HG03159 (cell line): ENCODE measurements at regions not wholly inside any gene's neighbourhood (a gene's known extent, or its start where the extent isn't known, plus 50 kb on each side); places are given as distances from the start of the nearest gene placed in this dataset.
A peak's percentile ranks its signal among the peaks of the same experiment; 100 is the strongest.

Source experiments
- ATAC-seq: cut with Tn5 transposase; IDR thresholded peaks from one replicate; pipeline ENCODE4 v1.9.1; 2021; ENCODE audit warnings: mild to moderate bottlenecking, moderate library complexity; ENCODE audit not compliant: unreplicated experiment

DNA sequence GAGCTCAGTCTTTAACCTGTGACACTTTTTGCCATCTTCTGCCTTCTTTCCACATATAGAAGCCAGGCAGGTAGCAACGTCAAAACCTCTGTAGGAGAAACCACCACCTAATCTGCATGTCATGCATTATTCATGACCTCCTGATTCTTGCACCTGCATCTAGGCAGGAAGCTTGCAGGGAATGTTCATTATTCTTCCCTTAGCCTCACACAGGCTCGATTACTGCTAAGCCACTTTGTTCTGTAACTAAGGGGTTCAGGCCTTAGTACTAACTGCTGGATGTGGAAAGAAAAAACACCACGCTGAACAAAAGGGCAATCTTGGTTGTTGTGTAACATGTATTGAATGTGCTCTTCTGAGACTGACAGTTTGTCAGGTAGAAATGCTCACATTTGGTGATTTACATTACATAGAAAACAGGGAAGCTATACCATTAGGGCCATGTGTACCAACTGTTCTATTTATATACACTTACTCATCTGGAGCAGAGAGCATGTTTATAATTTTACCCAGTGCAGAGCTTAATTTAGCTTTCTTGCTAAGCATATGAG, 366.9 kb downstream of the KLF12 start:
- peak; percentile 26 for ATAC-seq

DNA sequence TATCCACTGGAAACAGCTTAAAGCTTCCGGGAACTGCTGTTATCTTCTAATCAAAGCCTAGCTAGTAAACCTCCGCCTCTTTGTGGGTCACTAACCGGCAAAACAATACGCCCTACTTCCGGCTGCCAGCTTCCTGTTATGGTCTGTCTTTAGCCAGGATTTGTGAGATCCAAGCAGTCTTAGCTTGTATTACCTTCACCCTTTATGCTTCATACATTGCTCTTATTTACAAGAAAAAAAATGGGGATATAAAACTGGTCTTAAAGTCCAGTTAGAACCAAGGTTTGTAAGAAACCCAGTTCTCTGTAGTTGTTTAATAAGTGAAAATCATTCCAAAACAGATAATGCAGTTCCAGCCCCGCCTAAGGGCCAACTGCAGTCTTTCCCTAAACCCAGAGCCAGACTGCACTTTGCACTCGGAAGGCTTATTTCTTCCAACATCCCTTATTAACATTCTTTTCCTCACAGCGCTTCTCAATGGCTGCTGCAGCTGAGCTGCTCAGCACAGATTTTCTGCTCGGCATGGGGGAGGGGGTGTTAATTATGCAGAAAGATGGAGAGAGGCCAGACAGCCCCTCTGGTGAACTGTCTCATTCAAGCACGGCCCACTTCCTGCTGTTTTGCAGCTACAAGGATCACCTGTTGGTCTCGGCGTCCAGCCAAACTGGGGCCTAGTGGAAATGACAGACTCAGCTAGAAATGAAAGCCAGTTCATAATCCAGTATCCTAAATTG, 368.4 kb downstream of the KLF12 start:
- peak; percentile 87 for ATAC-seq

GRCh38 chr13:73759434-73759833, 374.8 kb downstream of the KLF12 start:
- no peak for ATAC-seq

DNA sequence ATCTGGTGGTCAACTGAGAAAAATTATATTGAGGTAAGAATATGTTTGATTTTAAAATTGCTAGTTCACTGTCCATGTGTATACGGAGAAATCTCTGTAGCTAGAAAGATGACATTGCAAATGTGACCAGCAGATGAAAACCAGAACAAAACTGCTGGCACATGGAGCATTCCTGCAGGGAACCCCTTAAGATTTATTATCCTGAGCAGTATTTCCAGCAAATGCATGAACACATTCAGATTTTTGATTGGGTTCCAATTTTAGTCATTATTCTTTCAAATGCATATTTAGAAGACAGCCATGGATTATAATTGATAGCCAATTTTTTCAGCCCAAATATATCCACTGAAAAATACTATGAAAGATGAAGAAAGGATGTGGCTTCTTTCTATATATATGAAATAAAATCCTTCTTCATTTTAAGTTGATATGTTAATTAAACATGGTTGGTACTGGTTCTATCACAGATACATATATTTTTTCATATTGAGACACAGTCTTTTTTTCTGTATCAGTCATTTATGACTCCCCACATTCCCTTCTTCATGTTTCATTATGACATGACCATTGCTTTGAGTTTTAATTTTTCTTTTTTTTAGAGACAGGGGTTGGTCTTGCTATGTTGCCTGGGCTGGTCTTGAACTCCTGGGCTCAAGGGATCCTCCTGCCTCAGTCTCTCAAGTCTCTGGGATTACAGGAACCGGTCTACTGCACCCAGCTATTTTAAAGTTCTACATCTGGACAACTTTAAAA, 376.5 kb downstream of the KLF12 start:
- ATAC-seq: no peak

DNA sequence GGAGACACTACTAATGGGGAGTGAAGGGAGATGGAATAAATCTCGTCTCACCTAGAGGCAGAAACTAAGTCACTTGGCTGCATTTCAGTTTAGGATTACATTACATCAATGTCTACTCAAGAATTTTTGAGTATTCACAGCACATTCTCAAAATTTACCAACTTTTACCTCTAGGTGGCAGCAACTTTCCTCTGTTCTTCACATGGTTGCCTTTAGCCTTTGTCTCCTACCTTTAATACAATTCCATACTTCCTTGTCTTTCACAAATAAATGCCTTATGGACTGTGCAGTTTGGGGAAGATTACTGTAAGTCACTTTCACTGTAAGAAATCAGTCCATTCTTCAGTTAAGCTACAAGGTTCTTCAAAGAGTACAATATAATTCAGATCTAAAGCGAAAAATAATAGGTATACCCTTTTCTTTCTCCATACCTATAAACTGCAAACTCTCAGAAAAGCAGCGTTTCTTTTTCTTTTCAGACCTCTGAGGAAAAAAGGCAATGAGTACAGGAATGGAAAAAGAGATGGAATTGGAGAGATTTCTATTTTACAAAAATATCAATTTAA, 379.4 kb downstream of the KLF12 start:
- ATAC-seq: peak; percentile 60

GRCh38 chr13:73754241-73754640, 380.0 kb downstream of the KLF12 start:
- no peak for ATAC-seq

DNA sequence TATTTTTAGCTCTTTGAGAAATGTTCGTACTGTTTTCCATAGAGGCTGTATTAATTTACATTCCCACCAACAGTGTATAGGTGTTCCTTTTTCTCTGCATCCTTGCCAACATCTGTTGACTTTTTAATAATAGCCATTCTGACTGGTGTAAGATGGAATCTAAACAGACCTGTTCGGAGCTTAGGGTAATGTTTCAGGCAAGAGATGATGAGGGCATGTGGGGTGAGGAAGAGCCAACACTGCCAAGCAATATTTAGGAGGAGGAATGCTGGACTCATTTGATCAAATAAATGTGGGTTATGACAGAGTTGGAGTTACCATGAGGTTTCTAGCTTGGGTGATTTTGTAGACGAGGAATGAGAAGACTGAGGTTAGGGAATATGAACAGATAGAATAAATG, 382.9 kb downstream of the KLF12 start:
- no peak for ATAC-seq

GRCh38 chr13:73748404-73748803, 385.8 kb downstream of the KLF12 start:
- ATAC-seq: no peak

GRCh38 chr13:73745190-73745589, 389.0 kb downstream of the KLF12 start:
- no peak for ATAC-seq

DNA sequence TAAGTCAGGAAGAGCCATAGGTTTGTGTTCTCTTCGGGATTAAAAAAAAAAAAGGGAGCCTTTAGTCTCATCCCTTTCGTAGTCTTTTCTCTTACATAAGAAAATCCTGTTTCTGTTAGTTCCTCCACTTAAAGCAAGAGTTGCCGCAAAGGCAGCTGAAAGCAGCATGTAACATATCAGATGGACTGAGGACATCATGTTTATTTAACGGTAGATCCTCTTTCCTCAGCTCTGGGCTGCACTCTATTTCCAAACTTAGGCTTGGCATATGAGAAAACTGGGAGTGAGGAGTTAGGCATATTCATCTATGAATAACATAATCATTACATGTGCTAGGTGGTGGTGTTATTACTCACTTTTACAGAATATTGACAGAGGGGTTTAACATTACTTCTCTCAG, 391.2 kb downstream of the KLF12 start:
- ATAC-seq: no peak

DNA sequence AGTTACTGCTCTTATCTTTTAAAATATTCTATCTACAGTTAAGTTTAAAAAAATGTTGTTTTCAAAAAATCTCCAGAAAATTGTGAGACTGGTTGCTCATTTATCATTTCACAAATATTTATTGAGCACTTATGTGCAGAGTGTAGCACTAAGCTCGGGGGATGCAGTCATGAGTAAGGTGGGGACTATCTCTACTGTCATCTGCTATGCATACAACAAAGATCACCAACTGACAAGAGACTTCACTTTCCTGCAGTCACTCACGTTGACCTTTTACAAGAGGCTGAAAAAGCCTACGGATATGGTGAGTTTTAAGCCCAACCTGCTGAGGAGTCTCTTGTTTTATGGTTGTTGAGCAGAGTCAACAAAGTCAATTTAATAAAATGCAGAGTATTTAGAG, 392.5 kb downstream of the KLF12 start:
- ATAC-seq: no peak

DNA sequence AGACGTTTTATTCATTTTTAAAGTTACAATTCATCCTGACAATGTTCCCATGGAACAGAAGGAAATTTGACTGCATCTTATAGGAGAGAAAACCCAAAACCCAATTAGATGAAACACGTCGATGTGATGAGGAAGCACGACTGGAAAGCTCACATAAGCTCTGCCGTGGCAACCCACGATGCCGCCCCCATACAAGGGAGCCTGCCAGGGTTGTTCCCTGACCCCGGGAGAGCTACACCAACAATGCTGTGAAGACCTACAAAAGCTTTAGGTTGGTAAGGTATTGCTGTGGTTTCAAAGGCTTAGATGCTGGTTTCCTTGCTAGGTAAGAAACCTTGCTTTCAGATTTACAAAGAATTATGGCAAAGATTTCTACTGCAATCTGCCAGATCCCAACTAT, 393.1 kb downstream of the KLF12 start:
- no peak for ATAC-seq

DNA sequence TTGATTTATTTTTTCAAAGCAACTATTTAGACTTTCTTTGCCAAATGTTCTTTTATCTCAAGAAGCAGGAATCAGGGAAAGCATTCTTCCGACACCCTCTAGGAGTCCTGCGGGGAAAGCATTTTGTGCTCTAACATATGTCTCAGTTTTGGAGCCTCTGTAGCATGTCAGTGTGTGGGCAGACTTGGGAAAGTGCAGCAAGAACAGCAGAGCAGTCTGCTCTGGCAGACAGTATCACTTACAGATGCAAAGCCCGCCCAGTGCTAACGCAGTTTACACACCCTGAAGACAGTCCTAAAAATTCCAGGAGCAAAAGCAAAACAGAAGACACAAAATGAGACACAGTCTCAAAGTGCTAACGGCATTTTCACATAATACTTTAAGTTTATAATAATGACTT, 393.5 kb downstream of the KLF12 start:
- ATAC-seq: no peak

GRCh38 chr13:73739394-73739793, 394.8 kb downstream of the KLF12 start:
- ATAC-seq: no peak

DNA sequence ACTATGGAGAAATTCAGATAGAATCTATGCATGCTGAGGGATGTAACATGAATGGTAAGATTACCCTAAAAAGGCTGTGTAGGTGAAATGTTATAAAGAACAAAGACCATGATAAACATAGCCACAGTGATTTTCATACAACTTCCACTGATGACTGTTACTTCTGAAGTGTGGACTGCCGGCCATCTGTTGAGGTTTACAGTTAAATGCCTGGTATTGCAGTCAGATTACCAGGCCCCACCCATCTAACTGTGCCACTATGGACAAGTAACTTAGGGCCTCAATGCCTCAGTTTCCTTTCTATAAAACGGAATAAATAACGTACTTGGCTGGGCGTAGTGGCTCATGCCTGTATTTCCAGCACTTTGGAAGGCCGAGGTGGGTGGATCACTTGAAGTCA, 395.6 kb downstream of the KLF12 start:
- ATAC-seq: no peak

DNA sequence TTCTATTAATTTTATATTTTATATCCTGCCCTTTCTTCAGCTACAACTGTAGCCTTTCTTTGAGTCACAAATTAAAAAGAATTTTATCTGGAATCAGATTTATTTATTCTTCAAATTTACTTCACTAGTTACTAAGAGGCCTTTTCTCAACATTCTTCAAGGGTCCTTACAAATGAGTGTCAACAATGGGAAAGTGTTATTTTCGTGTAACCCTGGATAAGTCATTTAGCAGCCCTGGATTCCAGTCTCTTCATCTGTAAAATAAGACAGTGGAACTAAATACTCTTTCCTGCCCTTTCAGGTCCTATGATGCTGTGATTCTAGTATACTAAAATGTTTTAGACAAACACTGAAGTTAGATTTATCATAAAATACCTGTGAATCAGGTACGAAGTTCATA, 397.0 kb downstream of the KLF12 start:
- ATAC-seq: no peak

DNA sequence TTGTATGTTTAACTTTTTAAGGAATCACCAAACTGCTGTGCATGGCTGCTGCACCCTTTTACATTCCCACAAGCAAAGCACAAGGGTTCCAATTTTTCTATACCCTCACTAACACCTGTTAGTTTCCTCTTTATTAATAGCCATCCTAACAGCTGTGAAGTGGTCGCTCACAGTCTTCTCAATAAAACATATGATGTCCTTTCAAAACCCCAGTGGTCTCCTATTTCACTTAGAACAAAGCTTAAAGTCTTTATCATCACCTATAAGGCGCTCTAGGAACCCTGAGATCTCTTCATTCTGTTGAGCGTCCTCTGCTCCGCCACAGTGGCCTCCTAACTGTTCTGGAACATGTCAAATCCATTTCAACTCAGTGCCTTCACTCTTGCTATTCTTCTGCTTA, 400.5 kb downstream of the KLF12 start:
- no peak for ATAC-seq

DNA sequence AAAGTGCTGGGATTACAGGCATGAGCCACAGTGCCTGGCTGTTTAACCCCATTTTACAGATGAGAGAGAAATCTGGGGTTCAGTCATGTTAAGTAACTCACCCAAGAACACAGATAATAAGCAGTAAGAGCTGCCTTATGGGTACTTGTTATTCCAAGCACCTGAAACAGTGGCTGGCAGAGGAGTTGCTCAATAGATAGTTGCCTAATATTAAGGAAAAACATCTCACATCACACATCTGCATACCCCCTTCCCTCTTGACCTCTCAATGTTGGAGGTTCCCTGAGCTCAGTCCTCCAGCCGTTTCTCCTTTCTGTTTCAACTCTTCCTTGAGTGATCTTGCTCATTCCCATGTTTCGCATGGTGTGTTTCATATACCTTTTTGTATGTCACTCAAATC, 401.9 kb downstream of the KLF12 start:
- no peak for ATAC-seq

DNA sequence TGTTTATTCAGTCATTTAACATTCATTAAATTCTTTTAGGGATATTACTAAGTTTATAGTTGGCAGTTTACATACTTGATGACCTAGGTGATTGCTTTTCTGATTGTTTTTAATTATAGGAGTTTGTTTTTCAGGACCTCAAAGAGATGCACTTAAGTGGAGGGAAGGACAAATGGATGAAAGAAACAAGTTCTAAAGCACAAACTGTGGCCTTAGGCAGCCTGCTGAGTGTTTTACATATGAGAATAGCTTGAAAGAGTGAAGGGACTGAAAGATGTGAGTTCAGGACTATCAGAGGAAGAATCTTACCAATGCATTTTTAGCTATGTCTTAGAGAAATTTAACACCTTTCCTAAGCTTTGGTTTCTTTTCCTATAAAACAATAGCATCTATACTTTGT, 402.6 kb downstream of the KLF12 start:
- ATAC-seq: no peak

DNA sequence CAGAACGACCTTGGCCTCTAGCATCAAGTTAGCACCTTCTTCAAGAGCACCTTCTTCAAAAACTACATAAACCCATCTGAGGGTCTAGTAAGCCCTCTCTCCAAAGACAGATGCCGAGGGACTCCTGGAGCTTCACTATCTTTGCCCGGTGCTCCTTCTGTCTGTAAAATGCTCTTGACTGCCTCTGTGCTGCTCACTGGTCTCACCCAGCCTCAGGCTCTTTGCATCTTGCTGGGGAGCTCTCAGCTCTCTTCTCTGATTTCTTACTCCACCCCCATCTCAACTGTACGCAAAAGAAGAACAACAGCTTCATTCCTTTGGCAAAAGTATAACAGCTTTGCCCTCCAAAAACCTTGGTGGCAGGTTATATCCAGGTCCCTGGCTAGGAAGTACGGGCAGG, 404.2 kb downstream of the KLF12 start:
- no peak for ATAC-seq

DNA sequence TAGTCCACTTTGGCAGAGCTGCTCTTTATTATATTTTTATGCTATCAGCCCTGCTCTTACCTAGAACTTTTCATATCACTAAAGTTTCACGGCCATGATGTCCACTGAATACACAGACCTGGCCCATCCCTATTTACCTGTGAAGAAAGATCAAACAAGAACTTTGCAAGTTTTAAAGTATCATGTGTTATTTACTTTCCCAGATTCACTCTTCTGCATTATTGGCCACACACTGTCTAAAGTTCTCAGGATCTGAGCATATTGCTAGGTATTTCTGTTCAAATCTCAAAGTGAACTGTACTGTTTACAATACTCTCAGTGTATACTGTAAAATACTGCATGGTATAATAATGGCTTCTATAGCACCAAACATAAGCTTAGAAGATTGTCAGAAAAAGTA, 405.2 kb downstream of the KLF12 start:
- ATAC-seq: no peak

- ATAC-seq: peak; percentile 62
Measured at GRCh38 chr13:73722120-73722519, 412.1 kb downstream of the KLF12 start.
